ENCODE measurements at regions not wholly inside any gene's neighbourhood (a gene's known extent, or its start where the extent isn't known, plus 50 kb on each side); places are given as distances from the start of the nearest gene placed in this dataset.

DNA sequence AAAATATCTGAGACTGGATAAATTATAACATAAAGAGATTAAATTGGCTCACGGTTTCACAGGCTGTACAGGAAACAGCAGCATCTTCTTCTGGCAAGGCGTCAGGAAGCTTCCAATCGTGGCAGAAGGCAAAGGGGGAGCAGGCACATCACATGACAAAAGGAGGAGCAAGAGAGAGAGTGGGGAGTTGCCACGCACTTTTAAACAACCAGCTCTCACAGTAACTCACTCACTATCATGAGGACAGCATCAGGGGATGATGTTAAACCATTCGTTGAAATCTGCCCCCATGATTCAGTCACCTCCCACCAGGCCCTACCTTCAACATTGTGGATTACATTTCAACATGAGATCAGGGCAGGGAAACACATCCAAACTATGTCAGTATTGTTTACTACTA is 114.5 kb upstream of the SPATA16 start:
- Histone ChIP-seq H3K36me3 (ENCODE audit: control insufficient read depth in 2 of 3, insufficient read depth in 3 of 3, low read length in 3 of 3) (no peaks in the 10 kb centered on the region), H3K9ac (ENCODE audit: low read length in 3 of 3) (no peak overlapping the region), H3K27ac (ENCODE audit: low read depth in 2 of 2, low read length in 2 of 2) (no peak overlapping the region), H3K9me3 (ENCODE audit: control insufficient read depth in 2 of 3, insufficient read depth in 1 of 3, low read length in 3 of 3) (no peaks in the 10 kb centered on the region), H3K4me1 (ENCODE audit: control insufficient read depth in 2 of 3, insufficient read depth in 2 of 3, low read depth in 1 of 3, low read length in 3 of 3) (no peaks in the 10 kb centered on the region), H3K27me3 (ENCODE audit: control insufficient read depth, insufficient read depth, low read length) (no peaks in the 10 kb centered on the region), H3K4me3 (ENCODE audit: low read length in 3 of 3) (no peak overlapping the region)
- intact Hi-C loops (cut with DNase I) = no loop called here
- DNase-seq = no peak
- FAIRE-seq = no peak
- TF ChIP-seq CTCF (IDR thresholded peaks at IDR 0.05; ENCODE audit: borderline replicate concordance, extremely low read depth, insufficient read depth) = no peak

- Histone ChIP-seq H3K4me3 (ENCODE audit: low read length in 3 of 3) (no peak overlapping the region), H3K27ac (ENCODE audit: low read depth in 2 of 2, low read length in 2 of 2) (no peak overlapping the region), H3K4me1 (ENCODE audit: control insufficient read depth in 2 of 3, insufficient read depth in 2 of 3, low read depth in 1 of 3, low read length in 3 of 3) (no peaks in the 10 kb centered on the region), H3K36me3 (ENCODE audit: control insufficient read depth in 2 of 3, insufficient read depth in 3 of 3, low read length in 3 of 3) (no peaks in the 10 kb centered on the region), H3K27me3 (ENCODE audit: control insufficient read depth, insufficient read depth, low read length) (no peaks in the 10 kb centered on the region), H3K9ac (ENCODE audit: low read length in 3 of 3) (no peak overlapping the region), H3K9me3 (ENCODE audit: control insufficient read depth in 2 of 3, insufficient read depth in 1 of 3, low read length in 3 of 3) (no peaks in the 10 kb centered on the region)
- TF ChIP-seq CTCF (IDR thresholded peaks at IDR 0.05; ENCODE audit: borderline replicate concordance, extremely low read depth, insufficient read depth) = no peak
- intact Hi-C loops (cut with DNase I) = no loop called here
- FAIRE-seq (no peak), DNase-seq (no peak)
These were observed 112.4 kb upstream of the SPATA16 start for GRCh38 chr3:173253471-173253870.

- Histone ChIP-seq H3K9me3 (ENCODE audit: control insufficient read depth in 2 of 3, insufficient read depth in 1 of 3, low read length in 3 of 3) (no peaks in the 10 kb centered on the region), H3K4me1 (ENCODE audit: control insufficient read depth in 2 of 3, insufficient read depth in 2 of 3, low read depth in 1 of 3, low read length in 3 of 3) (no peaks in the 10 kb centered on the region), H3K9ac (ENCODE audit: low read length in 3 of 3) (no peak overlapping the region), H3K27ac (ENCODE audit: low read depth in 2 of 2, low read length in 2 of 2) (no peak overlapping the region), H3K27me3 (ENCODE audit: control insufficient read depth, insufficient read depth, low read length) (no peaks in the 10 kb centered on the region), H3K4me3 (ENCODE audit: low read length in 3 of 3) (no peak overlapping the region), H3K36me3 (ENCODE audit: control insufficient read depth in 2 of 3, insufficient read depth in 3 of 3, low read length in 3 of 3) (no peaks in the 10 kb centered on the region)
- intact Hi-C loops (cut with DNase I) = no loop called here
- TF ChIP-seq CTCF (IDR thresholded peaks at IDR 0.05; ENCODE audit: borderline replicate concordance, extremely low read depth, insufficient read depth) = no peak
- no peak for FAIRE-seq
- no peak for DNase-seq
These were observed 108.4 kb upstream of the SPATA16 start for GRCh38 chr3:173249457-173249856.

DNA sequence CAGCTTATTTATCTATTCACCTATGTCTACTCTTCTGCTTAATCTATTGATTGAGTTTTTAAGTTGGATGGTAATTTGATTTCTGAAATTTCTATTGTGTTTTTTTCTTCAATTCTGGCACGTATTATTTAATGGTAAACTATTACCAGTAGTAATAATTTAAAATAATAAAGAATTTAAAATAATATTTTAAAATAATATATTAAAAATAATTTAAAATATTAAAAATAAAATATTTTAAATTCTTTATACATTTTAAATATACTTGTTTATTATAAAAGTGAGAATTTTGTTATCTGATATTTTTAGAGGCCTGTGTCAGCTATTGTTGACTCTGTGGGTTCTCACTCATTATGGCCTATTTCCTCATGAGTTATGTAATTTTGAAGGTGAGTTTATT is 100.7 kb upstream of the SPATA16 start:
- Histone ChIP-seq H3K36me3 (ENCODE audit: control insufficient read depth in 2 of 3, insufficient read depth in 3 of 3, low read length in 3 of 3) (no peaks in the 10 kb centered on the region), H3K27me3 (ENCODE audit: control insufficient read depth, insufficient read depth, low read length) (no peaks in the 10 kb centered on the region), H3K4me3 (ENCODE audit: low read length in 3 of 3) (no peak overlapping the region), H3K9ac (ENCODE audit: low read length in 3 of 3) (no peak overlapping the region), H3K4me1 (ENCODE audit: control insufficient read depth in 2 of 3, insufficient read depth in 2 of 3, low read depth in 1 of 3, low read length in 3 of 3) (no peaks in the 10 kb centered on the region), H3K9me3 (ENCODE audit: control insufficient read depth in 2 of 3, insufficient read depth in 1 of 3, low read length in 3 of 3) (no peaks in the 10 kb centered on the region), H3K27ac (ENCODE audit: low read depth in 2 of 2, low read length in 2 of 2) (no peak overlapping the region)
- DNase-seq (no peak), FAIRE-seq (peak; percentile 66)
- no peak for TF ChIP-seq CTCF (IDR thresholded peaks at IDR 0.05; ENCODE audit: borderline replicate concordance, extremely low read depth, insufficient read depth)
- intact Hi-C loops (cut with DNase I) = no loop called here

All from kidney (tissue), 13 donors.